Gastroesophageal sphincter (tissue), 3 donors: ENCODE measurements at regions not wholly inside any gene's neighbourhood (a gene's known extent, or its start where the extent isn't known, plus 50 kb on each side); places are given as distances from the start of the nearest gene placed in this dataset.

Experiments
- POLR2AphosphoS5 ChIP-seq: sonication (generic); formaldehyde crosslinking; IDR thresholded peaks from one replicate; pipeline ENCODE4 v1.6.1; 2017; ENCODE audit warnings: antibody characterized with exemption
- TF ChIP-seq, protein P1 (sequence below), 4 experiments: fragments of 200-600 bp in 2 of 4; fragments of 450-650 bp in 2 of 4; sonication (generic) in 1 of 4; IDR thresholded peaks; one replicate each; pipeline ENCODE4 v1.5.1; 2017 to 2019; ENCODE audit warnings: antibody characterized with exemption in 4 of 4, mild to moderate bottlenecking in 2 of 4, moderate library complexity in 2 of 4

DNA sequence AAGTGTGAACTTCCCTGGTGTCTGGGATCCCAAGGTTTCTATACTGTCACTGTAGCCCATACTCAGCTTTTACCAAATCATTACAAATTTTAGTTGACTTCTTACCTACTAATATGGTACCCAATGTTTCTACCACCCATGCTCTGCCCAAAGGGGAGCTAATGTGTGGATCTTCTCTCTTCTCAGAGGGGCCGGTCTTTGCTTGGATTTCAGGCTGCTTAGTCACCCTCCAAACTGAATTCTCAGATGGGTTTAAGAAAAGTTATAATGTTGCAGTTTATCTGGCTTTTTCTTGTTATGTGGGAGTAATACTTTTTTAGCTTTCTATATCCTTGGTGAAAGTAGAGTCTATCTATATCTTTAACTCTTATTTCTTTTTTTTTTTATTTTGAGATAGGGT is 67.1 kb upstream of the AKAP13 start:
- TF ChIP-seq, protein P1, sequence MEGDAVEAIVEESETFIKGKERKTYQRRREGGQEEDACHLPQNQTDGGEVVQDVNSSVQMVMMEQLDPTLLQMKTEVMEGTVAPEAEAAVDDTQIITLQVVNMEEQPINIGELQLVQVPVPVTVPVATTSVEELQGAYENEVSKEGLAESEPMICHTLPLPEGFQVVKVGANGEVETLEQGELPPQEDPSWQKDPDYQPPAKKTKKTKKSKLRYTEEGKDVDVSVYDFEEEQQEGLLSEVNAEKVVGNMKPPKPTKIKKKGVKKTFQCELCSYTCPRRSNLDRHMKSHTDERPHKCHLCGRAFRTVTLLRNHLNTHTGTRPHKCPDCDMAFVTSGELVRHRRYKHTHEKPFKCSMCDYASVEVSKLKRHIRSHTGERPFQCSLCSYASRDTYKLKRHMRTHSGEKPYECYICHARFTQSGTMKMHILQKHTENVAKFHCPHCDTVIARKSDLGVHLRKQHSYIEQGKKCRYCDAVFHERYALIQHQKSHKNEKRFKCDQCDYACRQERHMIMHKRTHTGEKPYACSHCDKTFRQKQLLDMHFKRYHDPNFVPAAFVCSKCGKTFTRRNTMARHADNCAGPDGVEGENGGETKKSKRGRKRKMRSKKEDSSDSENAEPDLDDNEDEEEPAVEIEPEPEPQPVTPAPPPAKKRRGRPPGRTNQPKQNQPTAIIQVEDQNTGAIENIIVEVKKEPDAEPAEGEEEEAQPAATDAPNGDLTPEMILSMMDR (IDR thresholded peaks at IDR 0.05), result no peak
- no peak for TF ChIP-seq POLR2AphosphoS5
